Fibroblast of skin of back (primary cell): ENCODE measurements at regions not wholly inside any gene's neighbourhood (a gene's known extent, or its start where the extent isn't known, plus 50 kb on each side); places are given as distances from the start of the nearest gene placed in this dataset.

Source experiments
- DNase-seq: peaks from one replicate; pipeline ENCODE4 v3.0.0-alpha.2; 2013

GRCh38 chr16:79687249-79688130 is 87.0 kb upstream of the MAF start:
- peak; percentile 72 for DNase-seq

GRCh38 chr16:79685871-79686270 is 85.3 kb upstream of the MAF start:
- no peak for DNase-seq

DNA sequence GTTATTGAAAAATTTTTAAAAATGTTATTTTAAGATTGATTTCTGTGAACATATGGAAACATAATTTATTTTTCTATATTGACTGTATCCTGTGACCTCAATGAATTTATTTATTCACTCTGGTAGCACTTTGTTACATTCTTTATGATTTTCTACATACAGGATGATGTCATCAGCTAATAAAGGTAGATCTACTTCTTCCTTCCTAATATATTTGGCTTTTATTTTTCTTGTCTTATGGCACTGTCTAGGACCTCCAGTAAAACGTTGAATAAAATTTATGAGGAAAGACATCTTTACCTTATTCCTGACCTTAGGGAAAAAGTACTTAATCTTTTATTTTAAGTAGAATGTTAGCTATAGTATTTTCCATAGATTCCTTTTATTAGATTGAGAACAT is 78.8 kb upstream of the MAF start:
- DNase-seq, result no peak

GRCh38 chr16:79677799-79678530 is 77.4 kb upstream of the MAF start:
- peak; percentile 57 for DNase-seq

DNA sequence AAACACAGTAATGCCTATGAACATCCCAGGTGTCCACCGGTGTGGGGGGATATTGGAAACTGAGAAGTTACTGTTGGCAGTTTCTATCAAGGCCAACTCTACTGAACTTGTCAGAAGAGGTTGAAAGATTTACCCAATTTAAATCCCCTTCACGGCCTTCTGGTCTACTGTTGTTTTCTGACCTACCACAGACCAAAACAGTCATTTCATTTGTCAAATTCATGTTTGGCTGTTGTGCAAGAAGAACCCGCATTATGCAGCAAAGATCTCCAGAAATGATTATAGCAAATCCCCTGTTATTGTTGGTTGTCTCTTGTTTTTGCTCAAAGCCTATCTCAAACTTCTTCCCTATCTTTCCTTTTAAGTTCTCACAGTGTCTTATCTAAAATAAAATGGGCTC is 73.1 kb upstream of the MAF start:
- DNase-seq, result no peak

DNA sequence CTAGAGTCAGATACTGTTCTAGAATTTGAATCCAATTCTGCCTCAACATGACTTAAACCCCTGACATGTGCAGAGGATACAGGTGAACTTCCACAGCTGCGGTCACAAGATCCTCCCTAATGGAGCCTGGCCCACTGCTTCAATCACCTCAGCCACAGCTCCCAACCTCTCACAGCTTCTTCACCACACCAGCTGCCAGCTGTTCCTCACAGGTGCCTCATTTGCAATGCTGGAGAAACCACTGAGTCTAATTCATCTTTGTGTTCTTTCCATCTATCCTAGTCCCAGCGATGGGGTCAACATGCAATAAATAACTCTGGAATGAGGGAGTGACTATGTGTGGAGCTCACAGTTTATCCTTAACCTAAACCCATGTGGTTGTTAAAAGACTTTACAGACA is 72.0 kb upstream of the MAF start:
- DNase-seq, result no peak

GRCh38 chr16:79668502-79668901 is 68.0 kb upstream of the MAF start:
- DNase-seq, result no peak

- no peak for DNase-seq
Measured at GRCh38 chr16:79665970-79666369, 65.4 kb upstream of the MAF start.

- no peak for DNase-seq
Measured at GRCh38 chr16:79664407-79664806, 63.9 kb upstream of the MAF start.

DNA sequence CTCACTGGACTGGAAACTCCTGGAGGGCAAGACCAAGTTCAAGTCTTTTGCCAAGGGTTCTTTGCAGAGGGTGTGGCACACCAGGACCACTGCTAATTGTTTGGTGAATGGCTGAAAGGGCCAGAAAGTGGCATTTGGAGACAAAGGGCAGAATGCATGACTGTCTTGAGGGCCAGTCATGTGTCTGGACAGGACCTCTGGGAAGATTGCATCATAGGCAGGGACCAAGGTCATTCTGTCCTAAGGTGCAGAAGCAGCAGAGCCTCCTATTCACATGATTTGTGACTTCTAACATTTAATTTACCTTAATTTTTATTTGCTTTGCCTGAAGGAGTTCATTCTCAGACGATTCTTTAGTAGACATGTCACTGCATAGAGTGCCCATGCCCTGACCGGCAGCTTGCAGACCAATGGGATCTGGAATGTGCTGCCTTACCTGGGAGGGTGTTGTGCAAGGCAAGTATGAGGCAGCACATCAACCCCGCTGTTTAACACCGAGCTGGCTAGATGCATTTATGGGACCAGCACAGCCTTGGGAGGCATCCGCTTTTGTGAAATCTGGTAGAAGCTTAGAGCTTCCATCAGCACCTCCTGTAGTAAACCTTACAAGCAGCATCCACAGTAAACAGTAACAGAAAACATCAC is 62.3 kb upstream of the MAF start:
- no peak for DNase-seq

GRCh38 chr16:79662122-79662521 is 61.6 kb upstream of the MAF start:
- DNase-seq, result no peak

GRCh38 chr16:79661578-79661977 is 61.0 kb upstream of the MAF start:
- DNase-seq, result no peak

GRCh38 chr16:79659344-79659743 is 58.8 kb upstream of the MAF start:
- no peak for DNase-seq

DNA sequence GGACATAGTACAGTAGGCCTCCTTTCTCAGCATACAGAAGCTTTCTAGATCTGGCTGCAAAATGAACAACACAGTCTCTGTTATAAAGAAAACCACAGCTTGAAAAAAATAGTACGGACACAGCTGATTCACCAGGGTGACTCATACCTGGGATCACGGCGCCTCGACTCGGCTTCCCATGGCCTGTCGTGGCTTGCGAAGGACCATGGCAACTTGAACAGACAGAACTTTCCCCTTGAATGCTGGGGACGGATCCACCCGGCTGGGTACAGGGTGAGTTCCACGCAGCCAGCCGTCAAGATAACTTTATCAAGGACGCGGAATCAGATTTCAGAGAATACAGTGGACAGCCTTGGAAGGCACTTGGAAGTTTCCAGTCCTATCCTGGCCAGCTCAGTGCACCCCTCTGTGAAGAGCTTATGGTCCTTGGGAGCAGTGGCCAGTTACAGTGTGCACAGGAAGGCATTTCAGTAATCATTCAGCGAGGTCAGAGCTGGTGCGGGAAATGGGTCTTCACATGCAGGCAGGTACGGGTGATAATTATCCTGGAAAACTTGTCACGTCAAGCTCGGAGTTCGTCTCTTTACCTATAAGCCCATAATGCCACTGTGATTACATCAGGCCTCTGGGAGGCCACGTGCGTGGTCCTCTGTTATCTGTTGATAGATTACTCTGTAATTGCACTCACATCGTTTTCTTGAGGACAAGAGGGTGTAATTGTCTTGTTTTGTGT is 57.9 kb upstream of the MAF start:
- DNase-seq, result peak; percentile 90

DNA sequence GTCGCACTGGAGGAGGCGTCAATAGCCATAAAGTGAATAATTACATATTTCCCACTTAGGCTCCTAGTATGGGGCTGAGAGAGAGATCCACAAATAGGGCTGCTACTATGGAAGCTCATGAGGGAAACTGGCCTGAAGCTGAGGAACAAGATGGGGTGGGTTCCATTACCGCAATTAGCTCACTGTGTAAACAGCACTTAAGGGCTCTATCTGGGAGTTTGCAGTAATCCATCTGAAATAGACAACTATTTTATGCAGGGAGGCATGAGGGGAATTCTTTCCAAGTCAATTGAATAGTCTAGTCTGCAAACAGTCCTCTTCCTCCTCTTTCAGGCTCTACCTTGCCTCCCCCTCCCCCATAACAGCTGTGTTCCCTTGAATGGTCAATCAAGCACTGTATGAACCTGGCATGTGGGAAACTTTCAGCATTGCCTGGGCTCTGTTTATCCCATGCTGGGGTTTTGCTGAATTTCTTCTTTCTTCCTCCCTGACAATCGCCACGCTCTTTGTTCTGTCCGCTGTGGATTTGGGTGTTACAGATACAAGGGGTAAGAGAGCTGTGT is 56.1 kb upstream of the MAF start:
- no peak for DNase-seq

GRCh38 chr16:79653373-79653891 is 52.9 kb upstream of the MAF start:
- DNase-seq, result no peak

GRCh38 chr16:79651363-79651762 is 50.8 kb upstream of the MAF start:
- peak; percentile 72 for DNase-seq
